Cerebellar cortex (tissue), 1 donor: ENCODE measurements at regions not wholly inside any gene's neighbourhood (a gene's known extent, or its start where the extent isn't known, plus 50 kb on each side); places are given as distances from the start of the nearest gene placed in this dataset.

ENCODE experiments used
- DNase-seq: peaks from one replicate; pipeline ENCODE4 v3.0.0-alpha.2; 2015; ENCODE audit warnings: low spot score

GRCh38 chr3:69439643-69440270 lies 53.9 kb upstream of the FRMD4B start:
- DNase-seq, result peak; percentile 10

GRCh38 chr3:69438476-69438875 lies 52.6 kb upstream of the FRMD4B start:
- no peak for DNase-seq

GRCh38 chr3:69435274-69436265 lies 49.7 kb upstream of the FRMD4B start:
- DNase-seq, result no peak
